K562 (cell line): ENCODE measurements at regions not wholly inside any gene's neighbourhood (a gene's known extent, or its start where the extent isn't known, plus 50 kb on each side); places are given as distances from the start of the nearest gene placed in this dataset.

Experiments
- ATAC-seq: fragments of 200-7000 bp; cut with Tn5 transposase; 3 replicates; pipeline ENCODE4 v1.9.1; 2020; ENCODE audit warnings: moderate library complexity
- BruUV-seq: library from RNA; stranded (reverse); fragments of 400-500 nt; replicated peaks from 2 replicates; lab custom pipeline; 2021; lab: Mats Ljungman, UMichigan
- CTCF ChIA-PET: fragments of 300-600 bp; formaldehyde crosslinking; extraction: SDS; loops from one replicate; lab custom pipeline; 2021; ENCODE audit warnings: low intra/inter-chr PET ratio; lab: Yijun Ruan, JAX
- POLR2A ChIA-PET: fragments of 300-600, 350-650 bp; sonication (Branson Sonifier 250); formaldehyde crosslinking; extraction: SDS; loops from one replicate; lab custom pipeline; 2021; ENCODE audit warnings: antibody characterized with exemption, inconsistent platforms; lab: Yijun Ruan, JAX
- DNase-seq, 4 experiments: peaks; one replicate each; pipeline versions ENCODE4 v3.0.0 to v3.0.0-alpha.2; 2011 to 2018; ENCODE audit warnings: low spot score in 3 of 4, mixed read lengths in 3 of 4; ENCODE audit errors: extremely low read depth in 1 of 4
- FAIRE-seq: peaks from 2 replicates; lab custom pipeline; 2011; peaks lifted over from hg19 to GRCh38; lab: Jason Lieb, UNC
- H2AFZ ChIP-seq: 2 replicates; pipeline ENCODE4 v1.6.0; 2011; ENCODE audit warnings: low read depth, low read length, control low read depth, inconsistent platforms
- H3K27ac ChIP-seq: fragments of 200-600 bp; 3 replicates; pipeline ENCODE4 v1.8.0; 2011; ENCODE audit warnings: low read depth, mild to moderate bottlenecking, control low read depth, inconsistent platforms, low read length, moderate library complexity, mixed read lengths; ENCODE audit errors: extremely low read depth
- H3K27me3 ChIP-seq, 2 experiments: fragments of 300-600 bp in 1 of 2; 2 replicates in 1 of 2; 3 replicates in 1 of 2; pipeline versions ENCODE4 v1.6.0 to v1.8.0; 2011; ENCODE audit warnings: inconsistent platforms in 2 of 2, low read length in 2 of 2, mild to moderate bottlenecking in 1 of 2, mixed read lengths in 1 of 2, moderate library complexity in 1 of 2; ENCODE audit not compliant: control insufficient read depth in 2 of 2, insufficient read depth in 2 of 2
- H3K36me3 ChIP-seq: fragments of 300-600 bp; 3 replicates; pipeline ENCODE4 v1.8.0; 2011; ENCODE audit warnings: mild to moderate bottlenecking, low read length, inconsistent platforms; ENCODE audit not compliant: control insufficient read depth, insufficient read depth
- H3K4me1 ChIP-seq, 2 experiments: fragments of 200-600 bp in 1 of 2; replicated peaks in 1 of 2; 2 replicates in 1 of 2; 3 replicates in 1 of 2; pipeline versions ENCODE4 v1.5.1 to v1.8.0; 2011; ENCODE audit warnings: inconsistent platforms in 2 of 2, low read length in 2 of 2, mild to moderate bottlenecking in 1 of 2, mixed read lengths in 1 of 2, moderate library complexity in 1 of 2; ENCODE audit not compliant: control insufficient read depth in 2 of 2, insufficient read depth in 2 of 2
- H3K4me2 ChIP-seq: 2 replicates; pipeline ENCODE4 v1.6.1; 2011; ENCODE audit warnings: low read length, control low read depth, inconsistent platforms, mixed read lengths; ENCODE audit not compliant: insufficient read depth
- H3K4me3 ChIP-seq: fragments of 200-600 bp; sonication (generic), shearing (Covaris generic); 2 replicates; pipeline ENCODE4 v1.5.1; 2016; ENCODE audit warnings: control low read depth, inconsistent platforms
- H3K79me2 ChIP-seq: fragments of 200-600 bp; 3 replicates; pipeline ENCODE4 v1.8.0; 2011; ENCODE audit warnings: low read length, inconsistent platforms; ENCODE audit not compliant: control insufficient read depth, insufficient read depth
- H3K9ac ChIP-seq, 2 experiments: 2 replicates each; pipeline versions ENCODE4 v1.6.0 to v1.6.1; 2011; ENCODE audit warnings: low read depth in 2 of 2, low read length in 2 of 2, control low read depth in 1 of 2, inconsistent platforms in 1 of 2, mild to moderate bottlenecking in 1 of 2, mixed read lengths in 1 of 2; ENCODE audit not compliant: insufficient read depth in 1 of 2
- H3K9me1 ChIP-seq: one replicate; pipeline ENCODE4 v1.6.0; 2011; ENCODE audit warnings: inconsistent platforms, mild to moderate bottlenecking, low read length, moderate library complexity; ENCODE audit not compliant: control insufficient read depth, insufficient read depth
- H3K9me3 ChIP-seq: replicated peaks from 2 replicates; pipeline ENCODE4 v1.5.1; 2011; ENCODE audit warnings: low read depth, low read length, inconsistent platforms; ENCODE audit not compliant: control insufficient read depth, insufficient read depth
- H4K20me1 ChIP-seq: replicated peaks from 2 replicates; pipeline ENCODE4 v1.6.1; 2011; ENCODE audit warnings: low read length, inconsistent platforms, mixed read lengths; ENCODE audit not compliant: control insufficient read depth, insufficient read depth
- CREM ChIP-seq: IDR thresholded peaks from 2 replicates; pipeline ENCODE4 v1.6.1; 2014; ENCODE audit warnings: antibody characterized with exemption, low read depth
- E2F6 ChIP-seq, 2 experiments: IDR thresholded peaks; 2 replicates each; pipeline ENCODE4 v1.6.1; 2011; ENCODE audit warnings: borderline replicate concordance in 1 of 2, control low read depth in 1 of 2, low read depth in 1 of 2, low read length in 1 of 2, mild to moderate bottlenecking in 1 of 2, mixed read lengths in 1 of 2, moderate library complexity in 1 of 2; ENCODE audit not compliant: insufficient read depth in 1 of 2, insufficient read length in 1 of 2, poor library complexity in 1 of 2, severe bottlenecking in 1 of 2; ENCODE audit errors: extremely low read depth in 1 of 2
- HCFC1 ChIP-seq: IDR thresholded peaks from 2 replicates; pipeline ENCODE4 v1.6.1; 2012; ENCODE audit warnings: low read depth, low read length, improper control_type of control experiment
- KAT7 ChIP-seq: sonication (generic); formaldehyde crosslinking; IDR thresholded peaks from 2 replicates; pipeline ENCODE4 v1.8.0; 2022; ENCODE audit warnings: missing genetic modification reagents, mild to moderate bottlenecking, borderline replicate concordance
- SMARCA5 ChIP-seq: fragments of 450-650 bp; IDR thresholded peaks from 2 replicates; pipeline ENCODE4 v1.6.1; 2016
- SRSF1 ChIP-seq: fragments of 200-400 bp; formaldehyde crosslinking; IDR thresholded peaks from 2 replicates; pipeline ENCODE4 v1.6.1; 2017; ENCODE audit warnings: mild to moderate bottlenecking, low read depth, low read length, moderate library complexity
- THRAP3 ChIP-seq: fragments of 450-650 bp; IDR thresholded peaks from 2 replicates; pipeline ENCODE4 v1.6.1; 2016; ENCODE audit warnings: mild to moderate bottlenecking, inconsistent platforms, borderline replicate concordance
- USF1 ChIP-seq: sonication (generic); formaldehyde crosslinking; IDR thresholded peaks from 2 replicates; pipeline ENCODE4 v1.9.0; 2022; ENCODE audit warnings: mild to moderate bottlenecking, missing genetic modification reagents
- ZFP1 ChIP-seq: fragments of 450-650 bp; formaldehyde crosslinking; IDR thresholded peaks from 2 replicates; pipeline ENCODE4 v1.4.0; 2020; ENCODE audit warnings: mild to moderate bottlenecking, mixed read lengths
- ZKSCAN8 ChIP-seq: fragments of 200-800 bp; sonication (Bioruptor generic); IDR thresholded peaks from 2 replicates; pipeline ENCODE4 v1.6.1; 2016; ENCODE audit warnings: missing genetic modification characterization, missing compliant biosample characterization
- ZNF146 ChIP-seq: IDR thresholded peaks from one replicate; pipeline ENCODE4 v1.6.1; 2018; ENCODE audit warnings: missing compliant biosample characterization; ENCODE audit not compliant: unreplicated experiment
- ZNF75A ChIP-seq: fragments of 450-650 bp; formaldehyde crosslinking; IDR thresholded peaks from 2 replicates; pipeline ENCODE4 v1.4.0; 2020; ENCODE audit warnings: mild to moderate bottlenecking
- ZNF780A ChIP-seq: fragments of 250-450 bp; sonication (Bioruptor Pico); IDR thresholded peaks from 2 replicates; pipeline ENCODE4 v1.5.0; 2021; ENCODE audit warnings: mild to moderate bottlenecking
- WGBS: fragments of 100-300 bp; shearing (Covaris generic); methylation state at CpG from one replicate; pipeline ENCODE4 v1.1.6; 2016; ENCODE audit warnings: low coverage, mixed read lengths; ENCODE audit not compliant: insufficient coverage; ENCODE audit errors: missing lambda C conversion rate; 5-methylcytosine and 5-hydroxymethylcytosine counted together
- in situ Hi-C: fragments of 300-500 bp; cut with MboI; formaldehyde crosslinking; loops from 4 replicates; pipeline ENCODE4 v1.15.0; 2018; ENCODE audit warnings: inconsistent platforms, mixed read lengths
- intact Hi-C: fragments of 100-400 bp; cut with micrococcal nuclease; formaldehyde crosslinking; loops from 2 replicates; pipeline ENCODE4 v1.14.2; 2022

- FAIRE-seq = no peak
These were observed 485.2 kb downstream of the VRK1 start for GRCh38 chr14:97282210-97283004.

More at GRCh38 chr14:97282210-97283004, 485.2 kb downstream of the VRK1 start:
- Histone ChIP-seq H3K9me3 (no peaks in the 10 kb centered on the region), H3K4me2 (no peak overlapping the region), H3K36me3 (no peaks in the 10 kb centered on the region), H3K27me3 (no peaks in the 10 kb centered on the region), H3K4me3 (no peak overlapping the region), H3K79me2 (no peaks in the 10 kb centered on the region), H2AFZ (no peak overlapping the region)
- in situ Hi-C loops (loop anchor here (25.0 kb wide), 1 partner anchor 695 kb away; no protein-coding TSS in a partner anchor), intact Hi-C loops (no loop called here)
- ChIA-PET POLR2A (no interaction called here), CTCF (no interaction called here)
- no TSS peak for BruUV-seq
- TF ChIP-seq KAT7 (CRISPR knock-in tag) (no peak), THRAP3 (no peak), E2F6 (IDR thresholded peaks at IDR 0.05; ENCODE audit: borderline replicate concordance in 1 of 2, extremely low read depth in 1 of 2, insufficient read depth in 1 of 2, insufficient read length in 1 of 2, low read depth in 1 of 2, low read length in 1 of 2, poor library complexity in 1 of 2, severe bottlenecking in 1 of 2) (no peak), SRSF1 (no peak), CREM (no peak), ZFP1 (CRISPR knock-in tag) (no peak), ZNF146 (CRISPR knock-in tag) (no peak), ZNF780A (CRISPR knock-in tag) (no peak), USF1 (no peak), SMARCA5 (no peak), HCFC1 (no peak), ZKSCAN8 (CRISPR knock-in tag) (no peak), ZNF75A (CRISPR knock-in tag) (no peak)
- TF ChIP-seq, all 486 proteins: peak for 0
- DNase-seq (no peak), ATAC-seq (no peak)
- H3K9me1 ChIP-seq = no peaks in the 10 kb centered on the region
- no peak overlapping the region for H3K9ac ChIP-seq
- WGBS = 0% methylated on average over 6 of the region's 7 CpGs
- H3K4me1 ChIP-seq = no peaks in the 10 kb centered on the region
- no peak overlapping the region for H3K27ac ChIP-seq
- H4K20me1 ChIP-seq = no peaks in the 10 kb centered on the region
